Activated CD4-positive, alpha-beta T cell treated with anti-CD3 and anti-CD28 coated beads, Interleukin-2, Interleukin-4, amounts not matched to agents 100 ng/mL and 50 ng/mL, durations not matched to agents 16 hours and 8 hours (primary cell): ENCODE measurements at regions not wholly inside any gene's neighbourhood (a gene's known extent, or its start where the extent isn't known, plus 50 kb on each side); places are given as distances from the start of the nearest gene placed in this dataset.

Experiments
- DNase-seq: peaks from one replicate; pipeline ENCODE4 v3.0.0-alpha.2; 2020; ENCODE audit warnings: low spot score

DNA sequence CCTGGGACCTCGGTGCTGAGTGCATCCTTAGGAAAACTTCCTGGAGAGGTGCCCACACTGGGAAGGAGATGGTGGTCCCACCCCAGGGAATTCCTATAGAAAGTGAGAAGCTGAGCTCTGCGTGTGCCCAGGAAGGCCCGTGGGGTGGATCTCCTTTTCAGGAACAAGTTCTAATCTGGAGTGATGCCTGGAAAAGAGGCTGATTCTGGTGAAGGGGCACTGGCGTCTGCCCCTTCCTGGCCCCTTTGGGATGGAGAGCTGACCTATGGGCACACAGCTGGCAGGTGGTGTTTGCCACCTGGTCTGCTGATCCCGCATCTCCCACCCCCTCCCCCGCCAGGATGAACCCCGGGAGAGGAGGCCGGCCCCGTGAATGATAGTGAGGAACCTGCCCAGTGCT, 142.0 kb upstream of the RTL1 start:
- DNase-seq: no peak

DNA sequence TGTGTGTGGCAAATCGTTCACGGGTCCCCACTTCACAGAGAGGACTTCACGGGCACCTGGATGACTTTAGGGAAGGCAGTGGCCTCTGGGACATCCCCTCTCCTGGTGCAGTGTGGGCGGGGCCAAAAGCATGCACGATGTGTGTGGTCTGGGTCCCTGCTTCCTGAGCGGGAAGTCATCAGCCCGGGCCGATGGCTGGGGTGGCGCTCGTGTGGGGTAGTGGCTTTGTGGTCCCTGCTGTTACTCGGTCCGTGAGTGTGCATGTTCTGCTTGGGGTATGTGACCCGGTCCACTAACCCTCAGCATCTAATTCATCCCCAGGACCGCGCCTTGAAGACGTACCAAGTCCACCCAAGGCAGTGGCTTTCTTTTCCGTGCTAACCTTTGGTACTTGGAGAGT, 142.5 kb upstream of the RTL1 start:
- no peak for DNase-seq

DNA sequence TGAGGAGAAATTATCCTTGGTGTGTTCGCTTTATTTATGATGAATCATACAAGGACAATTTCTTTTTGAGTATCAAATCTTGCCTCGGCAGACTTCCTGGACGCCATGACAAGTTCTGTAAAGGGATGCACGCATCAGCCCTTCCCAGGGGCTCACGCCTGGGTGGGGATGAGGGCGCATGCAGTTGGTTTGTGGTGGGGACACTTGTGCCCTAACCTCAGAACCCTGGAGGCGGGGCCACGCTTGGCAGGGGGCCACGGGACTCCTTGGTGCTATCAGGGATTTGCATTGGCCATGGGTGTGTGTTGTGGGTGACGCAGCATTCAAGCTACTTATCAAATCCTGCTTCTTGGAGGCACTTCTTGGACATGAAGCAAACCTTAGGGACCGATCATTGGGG, 143.8 kb upstream of the RTL1 start:
- no peak for DNase-seq

GRCh38 chr14:101048766-101049165, 145.2 kb upstream of the RTL1 start:
- no peak for DNase-seq

- no peak for DNase-seq
These were observed 146.0 kb upstream of the RTL1 start for GRCh38 chr14:101049511-101049910.

GRCh38 chr14:101049942-101050341, 146.4 kb upstream of the RTL1 start:
- no peak for DNase-seq

DNA sequence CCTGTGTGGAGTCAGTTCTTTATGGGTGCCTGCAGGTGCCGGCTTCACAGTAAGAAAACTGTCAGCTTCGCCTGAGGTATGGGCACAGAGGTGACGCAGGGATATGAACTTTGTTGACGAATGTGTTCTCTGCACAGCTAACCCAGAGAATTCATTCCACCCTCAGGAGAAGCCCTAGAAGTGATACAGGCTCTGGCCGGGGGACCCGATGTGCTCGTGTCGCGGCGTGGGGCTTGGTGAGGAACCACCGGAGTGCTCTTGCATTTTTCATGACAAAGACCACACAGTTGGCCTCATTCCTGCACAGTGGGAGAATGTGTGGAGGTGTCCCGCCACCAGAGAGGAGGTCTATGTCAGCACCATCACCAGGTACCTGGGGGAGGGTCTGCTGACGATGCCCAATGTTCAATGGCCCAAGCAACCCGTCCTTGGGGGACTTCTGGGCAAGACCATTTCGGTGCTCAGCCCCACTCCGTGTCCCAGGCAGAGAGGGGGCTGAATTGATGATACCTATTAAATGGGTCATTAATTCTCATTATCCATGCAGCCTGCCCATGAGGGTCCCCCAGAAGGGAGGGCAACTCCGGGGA, 147.5 kb upstream of the RTL1 start:
- DNase-seq: no peak

- no peak for DNase-seq
These were observed 151.1 kb upstream of the RTL1 start for GRCh38 chr14:101054671-101055070.

- no peak for DNase-seq
These were observed 151.7 kb upstream of the RTL1 start for GRCh38 chr14:101055106-101055662.

DNA sequence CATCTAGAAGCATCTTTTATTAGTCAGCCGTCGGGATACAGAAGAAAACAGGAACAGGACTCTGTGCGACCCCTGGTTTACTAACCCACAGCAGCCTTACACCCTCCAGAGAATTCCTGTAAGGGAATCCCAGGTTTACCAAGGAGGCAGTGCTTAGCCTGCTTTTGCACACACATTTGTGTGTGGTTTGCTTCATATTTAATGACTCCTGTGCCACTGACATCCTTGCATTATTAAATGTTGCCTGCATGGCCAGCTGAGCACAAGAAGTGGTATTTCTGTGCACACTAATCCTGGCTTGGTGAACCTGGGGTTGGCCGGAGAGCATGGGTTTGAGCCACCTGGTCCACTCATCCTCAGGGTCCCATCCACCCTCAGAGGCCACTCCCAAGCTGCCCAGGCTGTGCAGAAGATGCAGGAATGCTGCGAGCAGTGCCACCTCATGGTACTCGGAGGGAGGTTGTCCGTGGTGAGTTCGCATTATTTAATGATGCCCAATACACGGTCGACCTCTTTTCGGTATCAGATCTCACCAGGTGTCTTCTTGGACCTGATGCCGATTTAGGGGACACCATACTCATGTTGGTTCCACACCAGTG, 152.4 kb upstream of the RTL1 start:
- DNase-seq: no peak

DNA sequence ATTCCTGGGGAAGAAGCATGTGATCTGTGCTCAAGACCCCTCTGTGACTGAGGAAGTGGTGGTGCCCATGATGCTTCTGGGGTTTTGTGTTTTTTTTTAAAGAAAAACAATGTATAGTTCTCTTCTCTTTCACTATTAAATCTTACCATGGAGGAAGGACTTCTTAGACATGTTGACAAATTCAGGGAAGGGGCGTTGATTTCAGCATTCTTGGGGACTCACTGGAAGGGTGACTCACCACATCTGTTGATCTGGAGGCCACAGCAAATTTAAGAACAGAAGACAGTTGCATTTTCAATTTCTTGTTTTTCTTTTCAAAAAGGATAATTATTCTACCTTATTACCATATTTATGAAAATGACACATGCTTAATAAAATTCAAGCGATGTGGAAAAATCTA, 152.9 kb upstream of the RTL1 start:
- no peak for DNase-seq

- no peak for DNase-seq
These were observed 153.9 kb upstream of the RTL1 start for GRCh38 chr14:101057394-101057793.

DNA sequence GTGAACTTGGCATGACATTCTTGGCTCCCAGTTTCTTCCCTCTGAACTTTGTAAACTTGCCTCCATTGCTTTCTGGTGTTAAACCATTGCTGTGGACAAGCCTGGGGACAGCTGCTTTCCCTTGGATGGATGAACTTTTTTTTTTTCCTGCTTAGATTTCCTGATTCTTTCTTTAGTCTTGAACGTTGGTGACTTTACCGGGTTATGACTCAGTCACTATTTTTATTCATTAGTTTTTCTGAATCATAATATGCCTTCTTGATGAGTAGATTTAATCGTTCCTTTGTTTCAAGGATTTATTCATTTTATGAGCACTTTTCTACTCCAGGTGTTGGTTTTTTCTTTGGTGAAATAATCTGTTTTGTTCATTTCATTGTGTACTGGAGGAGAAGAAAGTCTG, 155.0 kb upstream of the RTL1 start:
- no peak for DNase-seq

DNA sequence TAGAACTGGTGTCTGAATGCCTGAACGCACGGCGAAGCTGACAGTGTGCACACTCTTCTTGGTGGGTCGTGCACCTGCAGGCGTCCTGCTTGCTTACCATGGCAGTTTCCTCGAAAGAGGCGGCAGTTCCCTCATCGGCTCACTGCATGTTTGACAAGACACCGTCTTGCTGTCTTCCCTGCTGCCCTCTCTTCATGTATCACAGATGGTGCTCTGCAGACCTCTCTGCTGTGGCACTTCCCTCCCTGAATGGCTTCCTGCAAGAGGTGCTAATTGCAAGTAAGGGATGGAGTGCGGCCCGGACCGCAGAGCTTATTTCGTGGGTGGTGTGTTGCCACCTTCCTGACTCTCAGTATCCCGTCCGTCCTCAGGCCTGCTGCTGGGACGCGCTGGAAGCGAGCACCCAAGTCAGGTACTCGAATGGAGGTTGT, 156.7 kb upstream of the RTL1 start:
- no peak for DNase-seq

DNA sequence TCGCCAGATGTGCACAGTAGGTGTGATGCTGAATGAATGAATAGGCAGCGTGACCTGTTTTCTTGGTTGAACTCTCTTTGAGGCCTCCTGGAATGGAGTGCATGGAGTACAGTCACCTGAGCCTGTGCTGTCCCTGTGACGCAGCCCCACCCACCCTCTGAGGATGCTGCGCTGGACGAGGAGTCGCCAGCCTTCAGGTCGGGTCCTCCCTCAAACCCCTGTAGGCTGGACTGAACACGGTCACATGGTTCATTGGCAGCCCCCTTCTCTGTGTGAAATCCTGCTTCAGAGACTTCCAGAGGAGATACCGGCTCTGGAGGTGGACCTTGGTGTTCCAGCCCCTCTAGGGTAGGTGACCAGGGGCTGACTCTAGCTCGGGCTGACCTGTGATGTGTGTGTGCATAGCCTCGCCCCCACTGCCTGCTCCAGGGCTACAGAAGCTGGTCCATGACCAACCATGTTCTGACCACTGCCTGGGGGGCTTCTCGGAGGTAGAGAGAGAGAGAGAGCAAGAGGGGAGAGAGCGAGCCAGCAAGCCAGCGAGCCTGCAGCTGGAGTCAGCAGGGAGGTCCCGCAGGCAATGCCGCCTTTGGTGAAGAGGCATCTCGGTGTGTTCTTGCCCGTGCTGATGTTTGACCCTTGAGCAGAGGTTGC, 158.0 kb upstream of the RTL1 start:
- DNase-seq: no peak

DNA sequence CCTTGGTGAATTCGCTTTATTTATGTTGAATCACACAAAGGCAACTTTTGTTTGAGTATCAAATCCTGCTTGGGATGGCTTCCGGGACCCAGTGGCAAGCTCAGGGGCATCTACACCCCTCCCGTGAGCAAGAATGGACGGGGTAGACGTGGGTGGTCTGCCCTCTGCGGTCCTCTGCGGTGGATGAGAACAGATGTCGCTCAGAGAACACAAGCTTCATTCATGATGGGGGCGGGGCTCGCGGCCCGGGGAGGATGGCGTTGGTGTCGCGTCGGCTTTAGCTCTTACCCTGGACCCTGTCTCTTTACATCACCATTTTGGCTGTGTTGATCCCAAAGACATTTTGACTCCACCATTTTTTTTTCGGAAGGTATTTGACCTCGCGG, 158.5 kb upstream of the RTL1 start:
- DNase-seq: no peak

DNA sequence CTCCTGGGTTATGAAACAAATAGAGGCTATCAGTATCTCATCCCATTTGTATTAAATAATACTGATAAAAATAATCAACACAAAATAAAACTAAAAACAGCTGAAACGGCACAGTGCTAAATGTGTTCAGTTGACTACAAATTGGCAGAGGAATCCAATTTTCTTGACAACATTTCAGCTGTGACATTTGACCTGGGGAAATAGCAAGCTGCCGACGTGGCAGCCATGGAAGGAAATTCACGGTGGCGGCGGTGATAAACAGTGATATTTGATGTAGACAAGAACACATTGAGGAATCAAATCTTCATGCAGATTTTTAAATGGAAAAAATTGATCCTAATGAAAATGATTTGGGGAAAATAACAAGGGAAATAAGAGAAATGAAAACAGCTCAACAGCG, 159.1 kb upstream of the RTL1 start:
- no peak for DNase-seq

GRCh38 chr14:101063121-101063520, 159.6 kb upstream of the RTL1 start:
- DNase-seq: no peak

DNA sequence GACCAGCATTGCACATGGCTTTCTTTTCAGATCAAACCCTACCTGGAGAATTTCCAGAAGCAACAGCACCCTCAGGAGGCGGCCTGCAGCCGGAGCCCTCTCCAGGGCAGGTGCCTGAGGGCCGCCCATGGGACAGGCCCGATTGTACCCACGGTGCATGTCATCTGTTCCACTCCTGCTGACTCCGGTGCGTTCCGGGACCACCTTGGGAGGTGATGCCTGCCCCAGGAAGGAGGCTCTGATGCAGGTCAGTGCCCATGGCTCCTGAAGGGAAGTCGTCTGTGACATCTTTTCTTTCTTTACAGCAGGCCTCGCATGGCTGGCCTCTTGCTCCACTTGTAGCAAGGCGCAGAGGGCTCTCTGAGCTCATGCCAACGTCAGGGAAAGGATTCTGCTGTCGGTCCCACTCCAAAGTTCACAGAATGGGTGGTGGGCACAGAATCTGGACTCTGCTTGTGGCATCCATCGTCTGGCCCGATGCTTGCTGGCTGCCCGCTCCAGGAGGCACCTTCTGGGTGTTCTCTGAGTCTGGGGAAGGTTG, 160.7 kb upstream of the RTL1 start:
- no peak for DNase-seq

- DNase-seq: no peak
These were observed 161.2 kb upstream of the RTL1 start for GRCh38 chr14:101064718-101065117.

DNA sequence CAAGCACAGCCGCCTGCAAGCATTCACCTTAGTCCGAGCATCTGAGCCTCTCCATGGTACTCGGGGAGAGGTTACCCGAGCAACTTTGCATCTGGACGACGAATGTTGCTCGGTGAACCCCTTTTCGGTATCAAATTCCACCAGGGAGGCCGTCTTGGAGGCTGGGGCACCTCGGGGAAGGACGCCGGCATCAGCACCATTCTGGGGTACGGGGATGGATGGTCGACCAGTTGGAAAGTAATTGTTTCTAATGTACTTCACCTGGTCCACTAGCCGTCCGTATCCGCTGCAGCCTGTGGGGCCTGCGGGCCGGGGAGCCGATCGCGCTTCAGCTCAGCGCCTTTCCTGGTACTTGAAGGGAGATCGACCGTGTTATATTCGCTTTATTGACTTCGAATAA, 161.7 kb upstream of the RTL1 start:
- no peak for DNase-seq

DNA sequence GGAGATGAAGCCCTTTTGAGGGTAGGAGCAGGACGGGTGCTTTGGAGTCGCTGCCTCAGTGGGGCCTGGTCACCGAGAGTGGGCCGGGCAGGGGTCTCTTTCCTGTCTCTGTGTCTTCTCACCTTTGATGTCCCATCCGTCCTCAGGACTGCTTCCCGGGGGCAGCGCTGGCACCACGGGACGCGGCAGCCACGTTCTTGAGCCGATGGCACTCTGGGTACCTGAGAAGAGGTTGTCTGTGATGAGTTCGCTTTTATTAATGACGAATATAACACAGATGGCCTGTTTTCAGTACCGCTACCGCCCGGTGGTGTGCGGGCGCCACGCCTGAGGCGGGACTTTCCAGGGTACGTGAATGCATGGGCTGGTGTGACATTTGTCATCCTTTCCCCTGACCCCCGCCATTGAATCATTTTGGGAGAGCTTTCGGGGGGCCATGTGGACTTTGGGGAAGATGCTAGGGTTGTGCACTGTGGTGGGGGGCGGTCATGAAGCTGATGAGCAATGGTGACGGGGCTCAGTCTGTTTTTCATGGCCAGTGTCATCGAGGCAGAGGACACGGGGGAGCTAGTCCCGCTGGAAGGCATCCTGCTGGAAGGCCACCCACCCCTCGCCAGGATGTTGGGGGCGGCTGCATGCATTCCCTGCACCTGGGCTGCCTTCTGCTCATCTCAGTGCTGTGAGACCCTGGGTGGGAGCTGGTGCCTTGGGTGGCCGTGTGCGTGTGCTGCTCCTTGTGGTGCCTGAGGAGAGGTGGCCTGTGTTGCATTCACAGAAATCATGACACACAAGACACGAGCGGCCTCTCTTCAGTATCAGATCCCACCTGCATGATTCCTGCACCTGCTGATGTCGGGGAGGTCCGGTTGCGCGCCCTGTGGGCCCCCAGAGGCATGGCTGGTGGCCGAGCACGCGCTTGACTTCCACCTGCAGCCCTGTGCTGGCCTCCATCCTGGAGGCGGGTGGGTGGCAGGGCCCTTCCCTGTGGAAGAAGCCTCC, 162.5 kb upstream of the RTL1 start:
- DNase-seq: no peak
